Middle frontal gyrus (tissue), 1 donor: ENCODE measurements at regions not wholly inside any gene's neighbourhood (a gene's known extent, or its start where the extent isn't known, plus 50 kb on each side); places are given as distances from the start of the nearest gene placed in this dataset.

ENCODE experiments used
- DNase-seq: peaks from one replicate; pipeline ENCODE4 v3.0.0-alpha.2; 2015; ENCODE audit warnings: low spot score; ENCODE audit errors: extremely low spot score

- no peak for DNase-seq
Observed at GRCh38 chr20:59491884-59492283, 112.5 kb upstream of the PHACTR3 start.

GRCh38 chr20:59493926-59494325, 110.4 kb upstream of the PHACTR3 start:
- no peak for DNase-seq

- no peak for DNase-seq
Observed at GRCh38 chr20:59495166-59495565, 109.2 kb upstream of the PHACTR3 start.

- DNase-seq, result peak; percentile 34
Observed at GRCh38 chr20:59495894-59496510, 108.3 kb upstream of the PHACTR3 start.

- no peak for DNase-seq
Observed at GRCh38 chr20:59498291-59498690, 106.0 kb upstream of the PHACTR3 start.

GRCh38 chr20:59499863-59500262, 104.5 kb upstream of the PHACTR3 start:
- DNase-seq, result no peak

GRCh38 chr20:59508729-59509128, 95.6 kb upstream of the PHACTR3 start:
- DNase-seq, result no peak

GRCh38 chr20:59512651-59513050, 91.7 kb upstream of the PHACTR3 start:
- DNase-seq, result no peak

- no peak for DNase-seq
Observed at GRCh38 chr20:59514554-59514953, 89.8 kb upstream of the PHACTR3 start.

GRCh38 chr20:59515013-59515905, 89.1 kb upstream of the PHACTR3 start:
- peak; percentile 76 for DNase-seq

- no peak for DNase-seq
Observed at GRCh38 chr20:59515906-59516209, 88.5 kb upstream of the PHACTR3 start.

GRCh38 chr20:59518881-59519706, 85.2 kb upstream of the PHACTR3 start:
- peak; percentile 20 for DNase-seq

- DNase-seq, result no peak
Observed at GRCh38 chr20:59519707-59520014, 84.7 kb upstream of the PHACTR3 start.

GRCh38 chr20:59520814-59521213, 83.5 kb upstream of the PHACTR3 start:
- DNase-seq, result no peak

- DNase-seq, result peak; percentile 44
Observed at GRCh38 chr20:59525500-59526241, 78.7 kb upstream of the PHACTR3 start.

GRCh38 chr20:59526242-59527225, 77.8 kb upstream of the PHACTR3 start:
- no peak for DNase-seq

GRCh38 chr20:59530782-59531181, 73.6 kb upstream of the PHACTR3 start:
- DNase-seq, result no peak

GRCh38 chr20:59537991-59538390, 66.3 kb upstream of the PHACTR3 start:
- no peak for DNase-seq

GRCh38 chr20:59547596-59547995, 56.7 kb upstream of the PHACTR3 start:
- DNase-seq, result no peak
